ENCODE measurements at regions not wholly inside any gene's neighbourhood (a gene's known extent, or its start where the extent isn't known, plus 50 kb on each side); places are given as distances from the start of the nearest gene placed in this dataset.
A peak's percentile ranks its signal among the peaks of the same experiment; 100 is the strongest.

DNA sequence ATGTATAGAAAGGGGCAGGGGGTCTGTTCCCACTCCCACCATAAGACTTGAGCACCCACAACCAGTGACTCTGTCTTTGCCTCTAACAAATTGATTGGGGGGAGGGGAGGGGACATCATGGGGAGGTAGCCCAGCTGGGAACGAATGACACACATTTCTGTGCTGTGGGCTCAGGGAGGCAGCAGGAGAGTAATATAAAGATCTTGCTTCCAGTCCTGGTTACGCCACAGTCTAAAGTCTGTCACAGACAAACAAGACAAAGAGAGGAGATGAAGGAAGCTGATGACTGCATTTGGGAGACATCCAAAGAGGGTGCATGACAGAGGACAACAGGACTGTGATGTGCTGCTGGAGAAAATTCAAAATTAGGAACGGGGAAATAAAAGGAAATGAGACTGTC lies 153.9 kb downstream of the ACTR3B start:
- Histone ChIP-seq H3K4me2 (ENCODE audit: low read depth, low read length) (no peak overlapping the region), H3K4me3 (replicated peaks in 1 of 3; ENCODE audit: insufficient read depth in 1 of 3, low read depth in 2 of 3, low read length in 3 of 3) (no peak overlapping the region), H4K20me1 (ENCODE audit: insufficient read depth, low read length) (no peaks in the 10 kb centered on the region), H3K4me1 (ENCODE audit: insufficient read depth, low read length) (peaks cover 52% of the 10 kb centered on the region), H3K9ac (ENCODE audit: insufficient read depth, low read depth, low read length) (no peak overlapping the region), H3K27ac (ENCODE audit: extremely low read length, insufficient read depth, low read length) (peak overlapping the region; percentile 42), H3K27me3 (ENCODE audit: control insufficient read depth in 1 of 2, insufficient read depth in 2 of 2, low read length in 2 of 2) (no peaks in the 10 kb centered on the region), H3K9me3 (ENCODE audit: low read length) (no peaks in the 10 kb centered on the region), H3K36me3 (replicated peaks in 1 of 2; ENCODE audit: control insufficient read depth in 1 of 2, insufficient read depth in 2 of 2, low read length in 2 of 2) (no peaks in the 10 kb centered on the region), H3K79me2 (ENCODE audit: insufficient read depth, low read length) (no peaks in the 10 kb centered on the region), H2AFZ (ENCODE audit: low read length) (no peak overlapping the region)
- ChIA-PET POLR2A (interaction anchor here (2.4 kb wide), 1 partner anchor 14 kb away, joined by 17 read pairs; no protein-coding TSS in a partner anchor), CTCF (ENCODE audit: low intra/inter-chr PET ratio, low total read pairs) (no interaction called here)
- DNase-seq (ENCODE audit: low spot score) (peak; percentile 79), FAIRE-seq (peak; percentile 67), ATAC-seq (peak; percentile 24; the same call in 1 of the 3 replicates)
- intact Hi-C loops (cut with micrococcal nuclease; ENCODE audit: unreplicated experiment): no loop called here
- in situ Hi-C loops (cut with HindIII; ENCODE audit: extremely low pct_ligation_motif_present, low pct_unique_long_range_greater_than_20kb): no loop called here
- no TSS peak for BruUV-seq (replicated peaks)
- WGBS (ENCODE audit: low lambda C conversion rate): 13% methylated on average over 3 of the region's 3 CpGs
- 0 out of 2 replicates have a peak, but pooled peaks have one; percentile 27 for TF ChIP-seq FOXA3 (CRISPR knock-in tag; IDR thresholded peaks at IDR 0.05)
- TF ChIP-seq CEBPG (CRISPR knock-in tag; IDR thresholded peaks at IDR 0.05): peak; percentile 80
- TF ChIP-seq, protein P1, sequence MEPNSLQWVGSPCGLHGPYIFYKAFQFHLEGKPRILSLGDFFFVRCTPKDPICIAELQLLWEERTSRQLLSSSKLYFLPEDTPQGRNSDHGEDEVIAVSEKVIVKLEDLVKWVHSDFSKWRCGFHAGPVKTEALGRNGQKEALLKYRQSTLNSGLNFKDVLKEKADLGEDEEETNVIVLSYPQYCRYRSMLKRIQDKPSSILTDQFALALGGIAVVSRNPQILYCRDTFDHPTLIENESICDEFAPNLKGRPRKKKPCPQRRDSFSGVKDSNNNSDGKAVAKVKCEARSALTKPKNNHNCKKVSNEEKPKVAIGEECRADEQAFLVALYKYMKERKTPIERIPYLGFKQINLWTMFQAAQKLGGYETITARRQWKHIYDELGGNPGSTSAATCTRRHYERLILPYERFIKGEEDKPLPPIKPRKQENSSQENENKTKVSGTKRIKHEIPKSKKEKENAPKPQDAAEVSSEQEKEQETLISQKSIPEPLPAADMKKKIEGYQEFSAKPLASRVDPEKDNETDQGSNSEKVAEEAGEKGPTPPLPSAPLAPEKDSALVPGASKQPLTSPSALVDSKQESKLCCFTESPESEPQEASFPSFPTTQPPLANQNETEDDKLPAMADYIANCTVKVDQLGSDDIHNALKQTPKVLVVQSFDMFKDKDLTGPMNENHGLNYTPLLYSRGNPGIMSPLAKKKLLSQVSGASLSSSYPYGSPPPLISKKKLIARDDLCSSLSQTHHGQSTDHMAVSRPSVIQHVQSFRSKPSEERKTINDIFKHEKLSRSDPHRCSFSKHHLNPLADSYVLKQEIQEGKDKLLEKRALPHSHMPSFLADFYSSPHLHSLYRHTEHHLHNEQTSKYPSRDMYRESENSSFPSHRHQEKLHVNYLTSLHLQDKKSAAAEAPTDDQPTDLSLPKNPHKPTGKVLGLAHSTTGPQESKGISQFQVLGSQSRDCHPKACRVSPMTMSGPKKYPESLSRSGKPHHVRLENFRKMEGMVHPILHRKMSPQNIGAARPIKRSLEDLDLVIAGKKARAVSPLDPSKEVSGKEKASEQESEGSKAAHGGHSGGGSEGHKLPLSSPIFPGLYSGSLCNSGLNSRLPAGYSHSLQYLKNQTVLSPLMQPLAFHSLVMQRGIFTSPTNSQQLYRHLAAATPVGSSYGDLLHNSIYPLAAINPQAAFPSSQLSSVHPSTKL (CRISPR knock-in tag; IDR thresholded peaks at IDR 0.05): peak; percentile 73
- no peak for TF ChIP-seq HNRNPL (IDR thresholded peaks at IDR 0.05; ENCODE audit: low read depth, low read length)
- TF ChIP-seq ZNF263 (CRISPR knock-in tag; IDR thresholded peaks at IDR 0.05): no peak
- 0 out of 2 replicates have a peak, but pooled peaks have one; percentile 21 for TF ChIP-seq MED1 (CRISPR knock-in tag; IDR thresholded peaks at IDR 0.05)
- TF ChIP-seq ZNF484 (CRISPR knock-in tag; IDR thresholded peaks at IDR 0.05; ENCODE audit: borderline replicate concordance, low read depth): no peak
- TF ChIP-seq, protein P2, sequence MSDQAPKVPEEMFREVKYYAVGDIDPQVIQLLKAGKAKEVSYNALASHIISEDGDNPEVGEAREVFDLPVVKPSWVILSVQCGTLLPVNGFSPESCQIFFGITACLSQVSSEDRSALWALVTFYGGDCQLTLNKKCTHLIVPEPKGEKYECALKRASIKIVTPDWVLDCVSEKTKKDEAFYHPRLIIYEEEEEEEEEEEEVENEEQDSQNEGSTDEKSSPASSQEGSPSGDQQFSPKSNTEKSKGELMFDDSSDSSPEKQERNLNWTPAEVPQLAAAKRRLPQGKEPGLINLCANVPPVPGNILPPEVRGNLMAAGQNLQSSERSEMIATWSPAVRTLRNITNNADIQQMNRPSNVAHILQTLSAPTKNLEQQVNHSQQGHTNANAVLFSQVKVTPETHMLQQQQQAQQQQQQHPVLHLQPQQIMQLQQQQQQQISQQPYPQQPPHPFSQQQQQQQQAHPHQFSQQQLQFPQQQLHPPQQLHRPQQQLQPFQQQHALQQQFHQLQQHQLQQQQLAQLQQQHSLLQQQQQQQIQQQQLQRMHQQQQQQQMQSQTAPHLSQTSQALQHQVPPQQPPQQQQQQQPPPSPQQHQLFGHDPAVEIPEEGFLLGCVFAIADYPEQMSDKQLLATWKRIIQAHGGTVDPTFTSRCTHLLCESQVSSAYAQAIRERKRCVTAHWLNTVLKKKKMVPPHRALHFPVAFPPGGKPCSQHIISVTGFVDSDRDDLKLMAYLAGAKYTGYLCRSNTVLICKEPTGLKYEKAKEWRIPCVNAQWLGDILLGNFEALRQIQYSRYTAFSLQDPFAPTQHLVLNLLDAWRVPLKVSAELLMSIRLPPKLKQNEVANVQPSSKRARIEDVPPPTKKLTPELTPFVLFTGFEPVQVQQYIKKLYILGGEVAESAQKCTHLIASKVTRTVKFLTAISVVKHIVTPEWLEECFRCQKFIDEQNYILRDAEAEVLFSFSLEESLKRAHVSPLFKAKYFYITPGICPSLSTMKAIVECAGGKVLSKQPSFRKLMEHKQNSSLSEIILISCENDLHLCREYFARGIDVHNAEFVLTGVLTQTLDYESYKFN (CRISPR knock-in tag; conservative IDR thresholded peaks at IDR 0.05): peak; percentile 44; the same call in 1 of the 2 replicates
- TF ChIP-seq HNF4A (CRISPR knock-in tag; IDR thresholded peaks at IDR 0.05): peak; percentile 75
- TF ChIP-seq, protein P3, sequence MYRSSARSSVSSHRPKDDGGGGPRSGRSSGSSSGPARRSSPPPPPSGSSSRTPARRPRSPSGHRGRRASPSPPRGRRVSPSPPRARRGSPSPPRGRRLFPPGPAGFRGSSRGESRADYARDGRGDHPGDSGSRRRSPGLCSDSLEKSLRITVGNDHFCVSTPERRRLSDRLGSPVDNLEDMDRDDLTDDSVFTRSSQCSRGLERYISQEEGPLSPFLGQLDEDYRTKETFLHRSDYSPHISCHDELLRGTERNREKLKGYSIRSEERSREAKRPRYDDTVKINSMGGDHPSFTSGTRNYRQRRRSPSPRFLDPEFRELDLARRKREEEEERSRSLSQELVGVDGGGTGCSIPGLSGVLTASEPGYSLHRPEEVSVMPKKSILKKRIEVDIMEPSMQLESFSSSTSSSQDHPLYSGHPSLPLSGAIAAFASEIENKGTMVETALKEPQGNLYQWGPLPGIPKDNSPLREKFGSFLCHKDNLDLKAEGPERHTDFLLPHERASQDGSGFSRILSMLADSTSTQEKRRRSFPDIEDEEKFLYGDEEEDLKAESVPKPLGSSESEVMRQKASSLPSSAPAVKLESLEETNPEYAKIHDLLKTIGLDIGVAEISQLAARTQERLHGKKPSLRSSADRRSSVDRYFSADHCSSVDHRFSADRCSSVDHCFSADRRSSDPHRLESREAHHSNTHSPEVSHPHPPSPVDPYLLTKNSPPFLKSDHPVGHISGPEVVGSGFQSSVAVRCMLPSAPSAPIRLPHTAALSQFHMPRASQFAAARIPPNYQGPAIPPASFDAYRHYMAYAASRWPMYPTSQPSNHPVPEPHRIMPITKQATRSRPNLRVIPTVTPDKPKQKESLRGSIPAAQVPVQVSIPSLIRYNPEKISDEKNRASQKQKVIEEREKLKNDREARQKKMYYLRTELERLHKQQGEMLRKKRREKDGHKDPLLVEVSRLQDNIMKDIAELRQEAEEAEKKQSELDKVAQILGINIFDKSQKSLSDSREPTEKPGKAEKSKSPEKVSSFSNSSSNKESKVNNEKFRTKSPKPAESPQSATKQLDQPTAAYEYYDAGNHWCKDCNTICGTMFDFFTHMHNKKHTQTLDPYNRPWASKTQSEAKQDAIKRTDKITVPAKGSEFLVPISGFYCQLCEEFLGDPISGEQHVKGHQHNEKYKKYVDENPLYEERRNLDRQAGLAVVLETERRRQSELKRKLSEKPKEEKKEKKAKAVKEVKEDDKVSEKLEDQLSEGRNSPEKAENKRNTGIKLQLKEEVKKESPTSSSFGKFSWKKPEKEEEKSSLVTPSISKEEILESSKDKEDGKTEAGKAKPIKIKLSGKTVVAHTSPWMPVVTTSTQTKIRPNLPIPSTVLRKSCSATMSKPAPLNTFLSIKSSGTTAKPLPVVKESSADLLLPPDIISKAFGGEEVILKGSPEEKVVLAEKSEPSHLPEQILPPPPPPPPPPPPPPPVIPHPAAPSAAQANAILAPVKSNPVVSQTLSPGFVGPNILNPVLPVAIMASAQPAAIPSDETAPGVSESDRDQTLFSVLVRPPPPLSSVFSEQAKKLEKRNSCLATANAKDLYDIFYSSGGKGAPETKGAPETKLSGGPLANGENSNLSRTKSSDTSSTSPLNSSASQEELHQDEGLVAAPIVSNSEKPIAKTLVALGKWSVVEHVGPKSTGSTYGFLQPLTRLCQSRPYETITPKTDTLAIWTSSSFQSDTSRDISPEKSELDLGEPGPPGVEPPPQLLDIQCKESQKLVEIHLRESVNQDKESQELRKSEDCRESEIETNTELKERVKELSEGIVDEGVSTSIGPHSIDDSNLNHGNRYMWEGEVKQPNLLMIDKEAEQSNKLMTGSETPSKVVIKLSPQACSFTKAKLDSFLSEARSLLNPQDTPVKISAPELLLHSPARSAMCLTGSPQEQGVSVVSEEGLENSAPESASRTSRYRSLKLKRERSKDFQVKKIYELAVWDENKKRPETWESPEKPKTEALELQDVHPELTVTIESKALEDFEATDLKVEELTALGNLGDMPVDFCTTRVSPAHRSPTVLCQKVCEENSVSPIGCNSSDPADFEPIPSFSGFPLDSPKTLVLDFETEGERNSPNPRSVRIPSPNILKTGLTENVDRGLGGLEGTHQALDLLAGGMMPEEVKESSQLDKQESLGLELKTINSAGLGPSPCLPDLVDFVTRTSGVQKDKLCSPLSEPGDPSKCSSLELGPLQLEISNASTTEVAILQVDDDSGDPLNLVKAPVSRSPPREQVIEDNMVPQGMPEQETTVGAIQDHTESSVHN (CRISPR knock-in tag; IDR thresholded peaks at IDR 0.05): no peak
